ENCODE measurements at regions not wholly inside any gene's neighbourhood (a gene's known extent, or its start where the extent isn't known, plus 50 kb on each side); places are given as distances from the start of the nearest gene placed in this dataset.

DNA sequence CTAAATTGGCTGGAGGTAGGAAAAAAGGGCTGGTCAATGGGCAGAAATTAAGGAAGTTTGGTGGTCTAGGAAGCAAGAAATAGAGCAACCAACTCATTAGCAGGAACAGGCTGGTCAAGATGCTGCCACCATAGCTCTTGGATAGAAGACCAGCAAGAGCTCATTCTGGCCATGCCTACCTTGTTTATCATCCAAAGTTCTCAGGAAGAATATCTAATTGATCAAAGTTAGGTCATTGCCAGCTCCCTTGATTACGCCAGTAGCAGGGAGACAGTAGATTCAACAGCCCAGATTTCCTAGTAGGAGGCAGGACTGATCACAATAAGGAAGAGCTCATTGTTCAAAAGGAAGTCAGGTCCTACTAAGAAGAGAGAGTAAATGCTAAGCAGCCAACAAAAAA is 370.2 kb downstream of the GPATCH2 start:
- in situ Hi-C loops (cut with MboI) (no loop called here), intact Hi-C loops (cut with micrococcal nuclease; ENCODE audit: unreplicated experiment) (no loop called here)
- no TSS peak for BruUV-seq (replicated peaks)
- no peaks in the 10 kb centered on the region for H3K9me3 ChIP-seq (replicated peaks; ENCODE audit: control insufficient read depth, insufficient read depth, low read length)
- no peaks in the 10 kb centered on the region for H3K27me3 ChIP-seq (replicated peaks in 1 of 2; ENCODE audit: control insufficient read depth in 2 of 2, insufficient read depth in 2 of 2, low read length in 1 of 2)
- ChIA-PET SMC1A (ENCODE audit: uncharacterized antibody, unreplicated experiment) (no interaction called here), CTCF (no interaction called here), POLR2A (no interaction called here), RAD21 (ENCODE audit: unreplicated experiment) (no interaction called here)
- FAIRE-seq: no peak
- no peak for TF ChIP-seq SMAD5 (IDR thresholded peaks at IDR 0.05; ENCODE audit: low read depth)
- TF ChIP-seq, protein P1, sequence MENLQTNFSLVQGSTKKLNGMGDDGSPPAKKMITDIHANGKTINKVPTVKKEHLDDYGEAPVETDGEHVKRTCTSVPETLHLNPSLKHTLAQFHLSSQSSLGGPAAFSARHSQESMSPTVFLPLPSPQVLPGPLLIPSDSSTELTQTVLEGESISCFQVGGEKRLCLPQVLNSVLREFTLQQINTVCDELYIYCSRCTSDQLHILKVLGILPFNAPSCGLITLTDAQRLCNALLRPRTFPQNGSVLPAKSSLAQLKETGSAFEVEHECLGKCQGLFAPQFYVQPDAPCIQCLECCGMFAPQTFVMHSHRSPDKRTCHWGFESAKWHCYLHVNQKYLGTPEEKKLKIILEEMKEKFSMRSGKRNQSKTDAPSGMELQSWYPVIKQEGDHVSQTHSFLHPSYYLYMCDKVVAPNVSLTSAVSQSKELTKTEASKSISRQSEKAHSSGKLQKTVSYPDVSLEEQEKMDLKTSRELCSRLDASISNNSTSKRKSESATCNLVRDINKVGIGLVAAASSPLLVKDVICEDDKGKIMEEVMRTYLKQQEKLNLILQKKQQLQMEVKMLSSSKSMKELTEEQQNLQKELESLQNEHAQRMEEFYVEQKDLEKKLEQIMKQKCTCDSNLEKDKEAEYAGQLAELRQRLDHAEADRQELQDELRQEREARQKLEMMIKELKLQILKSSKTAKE (IDR thresholded peaks at IDR 0.05; ENCODE audit: low read depth, poor library complexity, severe bottlenecking): no peak
- TF ChIP-seq BCL11A (IDR thresholded peaks at IDR 0.05; ENCODE audit: low read depth, low read length): no peak
- no peak for ATAC-seq
- H3K79me2 ChIP-seq (ENCODE audit: control insufficient read depth, insufficient read depth, low read length): no peaks in the 10 kb centered on the region
- H3K4me2 ChIP-seq (ENCODE audit: control insufficient read depth, insufficient read depth): no peak overlapping the region
- no peaks in the 10 kb centered on the region for H3K36me3 ChIP-seq (ENCODE audit: control insufficient read depth in 2 of 2, insufficient read depth in 2 of 2, low read length in 1 of 2)
- no peak overlapping the region for H3K4me3 ChIP-seq
- no peak overlapping the region for H3K27ac ChIP-seq (ENCODE audit: control insufficient read depth, insufficient read depth)
- WGBS (ENCODE audit: insufficient coverage, insufficient replicate concordance, low lambda C conversion rate, missing lambda C conversion rate): 0% methylated on average over 1 of the region's 1 CpG
- H2AFZ ChIP-seq (ENCODE audit: control insufficient read depth, low read depth, low read length): no peak overlapping the region
- H3K4me1 ChIP-seq (ENCODE audit: control insufficient read depth, insufficient read depth, low read length): no peaks in the 10 kb centered on the region
- no peaks in the 10 kb centered on the region for H4K20me1 ChIP-seq (ENCODE audit: control insufficient read depth, insufficient read depth)
- H3K9ac ChIP-seq (ENCODE audit: control insufficient read depth, insufficient read depth, low read length): no peak overlapping the region
- DNase-seq (ENCODE audit: low read depth, low spot score): no peak

DNA sequence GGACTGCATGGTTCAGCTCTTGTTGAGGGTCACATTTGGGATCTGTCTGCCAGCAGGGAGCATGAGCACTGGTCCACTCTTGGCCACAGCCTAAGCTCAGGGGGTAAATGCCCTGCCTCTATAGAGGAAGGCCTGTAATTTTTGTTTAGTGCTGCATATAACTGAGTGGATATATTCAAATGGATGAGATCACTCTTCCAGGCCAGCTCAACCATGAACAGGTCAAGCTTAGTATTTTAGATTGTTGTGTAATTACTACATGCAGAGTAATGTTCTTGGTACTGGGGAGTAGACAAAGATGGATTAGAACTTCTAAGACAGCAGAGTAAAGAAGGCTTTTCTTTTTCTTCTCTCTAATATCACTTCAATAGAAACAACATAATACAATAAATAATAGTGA is 376.9 kb downstream of the GPATCH2 start:
- intact Hi-C loops (cut with micrococcal nuclease; ENCODE audit: unreplicated experiment): no loop called here
- TF ChIP-seq PAX5 (IDR thresholded peaks at IDR 0.05; ENCODE audit: borderline replicate concordance, low read depth, low read length) (no peak), MTA2 (IDR thresholded peaks at IDR 0.05; ENCODE audit: low read depth) (no peak), MXI1 (IDR thresholded peaks at IDR 0.05; ENCODE audit: low read depth, low read length) (no peak), POLR2AphosphoS2 (IDR thresholded peaks at IDR 0.05; ENCODE audit: low read depth, low read length) (no peak), RFX5 (IDR thresholded peaks at IDR 0.05; ENCODE audit: low read depth, low read length) (no peak), ZNF24 (IDR thresholded peaks at IDR 0.05) (no peak), SRF (IDR thresholded peaks at IDR 0.05; ENCODE audit: low read depth in 2 of 2, low read length in 2 of 2) (no peak), TAF1 (IDR thresholded peaks at IDR 0.05; ENCODE audit: borderline replicate concordance, low read depth, low read length) (no peak), CHD4 (IDR thresholded peaks at IDR 0.05) (no peak), SMAD5 (IDR thresholded peaks at IDR 0.05; ENCODE audit: low read depth) (no peak), CREB1 (IDR thresholded peaks at IDR 0.05; ENCODE audit: low read depth) (no peak), ZZZ3 (IDR thresholded peaks at IDR 0.05; ENCODE audit: control insufficient read depth, insufficient read length, low read depth) (no peak), HDGF (IDR thresholded peaks at IDR 0.05) (no peak)
- TF ChIP-seq, protein P2, sequence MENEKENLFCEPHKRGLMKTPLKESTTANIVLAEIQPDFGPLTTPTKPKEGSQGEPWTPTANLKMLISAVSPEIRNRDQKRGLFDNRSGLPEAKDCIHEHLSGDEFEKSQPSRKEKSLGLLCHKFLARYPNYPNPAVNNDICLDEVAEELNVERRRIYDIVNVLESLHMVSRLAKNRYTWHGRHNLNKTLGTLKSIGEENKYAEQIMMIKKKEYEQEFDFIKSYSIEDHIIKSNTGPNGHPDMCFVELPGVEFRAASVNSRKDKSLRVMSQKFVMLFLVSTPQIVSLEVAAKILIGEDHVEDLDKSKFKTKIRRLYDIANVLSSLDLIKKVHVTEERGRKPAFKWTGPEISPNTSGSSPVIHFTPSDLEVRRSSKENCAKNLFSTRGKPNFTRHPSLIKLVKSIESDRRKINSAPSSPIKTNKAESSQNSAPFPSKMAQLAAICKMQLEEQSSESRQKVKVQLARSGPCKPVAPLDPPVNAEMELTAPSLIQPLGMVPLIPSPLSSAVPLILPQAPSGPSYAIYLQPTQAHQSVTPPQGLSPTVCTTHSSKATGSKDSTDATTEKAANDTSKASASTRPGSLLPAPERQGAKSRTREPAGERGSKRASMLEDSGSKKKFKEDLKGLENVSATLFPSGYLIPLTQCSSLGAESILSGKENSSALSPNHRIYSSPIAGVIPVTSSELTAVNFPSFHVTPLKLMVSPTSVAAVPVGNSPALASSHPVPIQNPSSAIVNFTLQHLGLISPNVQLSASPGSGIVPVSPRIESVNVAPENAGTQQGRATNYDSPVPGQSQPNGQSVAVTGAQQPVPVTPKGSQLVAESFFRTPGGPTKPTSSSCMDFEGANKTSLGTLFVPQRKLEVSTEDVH (IDR thresholded peaks at IDR 0.05; ENCODE audit: low read depth, partially characterized antibody): no peak

More for the DNA sequence above, 376.9 kb downstream of the GPATCH2 start:
- no peaks in the 10 kb centered on the region for H3K4me1 ChIP-seq (ENCODE audit: control insufficient read depth, insufficient read depth, low read length)
- no peak overlapping the region for H3K27ac ChIP-seq (ENCODE audit: control insufficient read depth, insufficient read depth)
- RAD21 ChIA-PET (ENCODE audit: unreplicated experiment): no interaction called here
- no peak for ATAC-seq
- SMC1A ChIA-PET (ENCODE audit: uncharacterized antibody, unreplicated experiment): no interaction called here
- H3K9me3 ChIP-seq (replicated peaks; ENCODE audit: control insufficient read depth, insufficient read depth, low read length): no peaks in the 10 kb centered on the region
- no peak for DNase-seq (ENCODE audit: low read depth, low spot score)
- in situ Hi-C loops (cut with MboI): no loop called here
- no peaks in the 10 kb centered on the region for H4K20me1 ChIP-seq (ENCODE audit: control insufficient read depth, insufficient read depth)
- no peak overlapping the region for H3K4me2 ChIP-seq (ENCODE audit: control insufficient read depth, insufficient read depth)
- POLR2A ChIA-PET: no interaction called here
- no TSS peak for BruUV-seq (replicated peaks)
- no peak overlapping the region for H2AFZ ChIP-seq (ENCODE audit: control insufficient read depth, low read depth, low read length)
- CTCF ChIA-PET: no interaction called here
- FAIRE-seq: no peak
- no peaks in the 10 kb centered on the region for H3K36me3 ChIP-seq (ENCODE audit: control insufficient read depth in 2 of 2, insufficient read depth in 2 of 2, low read length in 1 of 2)
- no peaks in the 10 kb centered on the region for H3K79me2 ChIP-seq (ENCODE audit: control insufficient read depth, insufficient read depth, low read length)
- no peaks in the 10 kb centered on the region for H3K27me3 ChIP-seq (replicated peaks in 1 of 2; ENCODE audit: control insufficient read depth in 2 of 2, insufficient read depth in 2 of 2, low read length in 1 of 2)
- H3K4me3 ChIP-seq: no peak overlapping the region
- no peak overlapping the region for H3K9ac ChIP-seq (ENCODE audit: control insufficient read depth, insufficient read depth, low read length)

All from GM12878 (cell line).